Ascending aorta (tissue), 2 donors: ENCODE measurements at regions not wholly inside any gene's neighbourhood (a gene's known extent, or its start where the extent isn't known, plus 50 kb on each side); places are given as distances from the start of the nearest gene placed in this dataset.

Source experiments
- DNase-seq, 2 donors: peaks; one replicate each; pipeline ENCODE4 v3.0.0-alpha.2; 2019; ENCODE audit warnings: low spot score in 2 of 2
- H3K27ac ChIP-seq, 2 donors: fragments of 200-600 bp; sonication (generic); one replicate each; pipeline ENCODE4 v1.5.1; 2016 to 2017; ENCODE audit warnings: mild to moderate bottlenecking in 1 of 2
- H3K27me3 ChIP-seq: fragments of 200-600 bp; sonication (generic); one replicate; pipeline ENCODE4 v1.5.1; 2017
- H3K36me3 ChIP-seq, 2 donors: fragments of 200-600 bp; sonication (generic); one replicate each; pipeline ENCODE4 v1.5.1; 2016
- H3K4me1 ChIP-seq, 2 donors: fragments of 200-600 bp; sonication (generic); one replicate each; pipeline ENCODE4 v1.5.1; 2016 to 2017; ENCODE audit warnings: mild to moderate bottlenecking in 1 of 2
- H3K4me3 ChIP-seq, 2 donors: fragments of 200-600 bp; sonication (generic); one replicate each; pipeline ENCODE4 v1.5.1; 2016 to 2017; ENCODE audit warnings: mild to moderate bottlenecking in 1 of 2
- H3K9me3 ChIP-seq, 2 donors: fragments of 200-600 bp; sonication (generic); one replicate each; pipeline ENCODE4 v1.5.1; 2016
- intact Hi-C: fragments of 100-400 bp; cut with DNase I; formaldehyde crosslinking; loops from one replicate; pipeline ENCODE4 v1.15.1; 2023
- TF ChIP-seq, protein P1 (sequence below), 3 experiments: fragments of 200-600 bp in 2 of 3; fragments of 450-650 bp in 1 of 3; sonication (generic) in 2 of 3; IDR thresholded peaks; one replicate each; pipeline ENCODE4 v1.5.1; 2016 to 2019; ENCODE audit warnings: antibody characterized with exemption in 3 of 3, mild to moderate bottlenecking in 1 of 3, moderate library complexity in 1 of 3

DNA sequence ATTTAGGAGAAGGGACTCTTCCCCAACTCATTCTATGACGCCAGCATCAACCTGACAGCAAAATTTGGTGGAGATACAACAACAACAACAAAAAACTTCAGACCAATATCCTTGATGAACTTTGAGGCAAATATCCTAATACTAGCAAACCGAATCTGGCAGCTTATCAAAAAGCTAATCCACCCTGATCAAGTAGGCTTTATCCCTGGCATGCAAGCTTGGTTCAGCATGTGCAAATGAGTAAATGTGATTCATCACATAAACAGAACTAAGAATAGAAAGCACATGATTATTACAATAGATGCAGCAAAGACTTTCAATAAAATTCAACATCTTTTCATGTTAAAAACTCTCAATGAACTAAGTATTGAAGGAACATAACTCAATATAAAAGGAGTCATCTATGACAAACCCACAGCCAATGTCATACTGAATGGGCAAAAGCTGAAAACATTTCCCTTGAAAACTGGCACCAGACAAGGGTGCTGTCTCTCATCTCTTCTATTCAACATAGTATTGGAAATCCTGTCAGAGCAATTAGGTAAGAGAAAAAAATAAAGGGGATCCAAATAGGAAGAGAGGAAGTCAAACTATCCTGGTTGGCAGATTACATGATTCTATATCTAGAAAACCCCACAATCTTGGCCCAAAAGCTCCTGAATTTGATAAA is 233.3 kb downstream of the CCDC59 start:
- Histone ChIP-seq H3K27me3 (no peaks in the 10 kb centered on the region), H3K9me3 (no peaks in the 10 kb centered on the region), H3K27ac (no peak overlapping the region), H3K4me1 (no peaks in the 10 kb centered on the region), H3K4me3 (no peak overlapping the region), H3K36me3 (no peaks in the 10 kb centered on the region)
- DNase-seq = no peak
- TF ChIP-seq, protein P1, sequence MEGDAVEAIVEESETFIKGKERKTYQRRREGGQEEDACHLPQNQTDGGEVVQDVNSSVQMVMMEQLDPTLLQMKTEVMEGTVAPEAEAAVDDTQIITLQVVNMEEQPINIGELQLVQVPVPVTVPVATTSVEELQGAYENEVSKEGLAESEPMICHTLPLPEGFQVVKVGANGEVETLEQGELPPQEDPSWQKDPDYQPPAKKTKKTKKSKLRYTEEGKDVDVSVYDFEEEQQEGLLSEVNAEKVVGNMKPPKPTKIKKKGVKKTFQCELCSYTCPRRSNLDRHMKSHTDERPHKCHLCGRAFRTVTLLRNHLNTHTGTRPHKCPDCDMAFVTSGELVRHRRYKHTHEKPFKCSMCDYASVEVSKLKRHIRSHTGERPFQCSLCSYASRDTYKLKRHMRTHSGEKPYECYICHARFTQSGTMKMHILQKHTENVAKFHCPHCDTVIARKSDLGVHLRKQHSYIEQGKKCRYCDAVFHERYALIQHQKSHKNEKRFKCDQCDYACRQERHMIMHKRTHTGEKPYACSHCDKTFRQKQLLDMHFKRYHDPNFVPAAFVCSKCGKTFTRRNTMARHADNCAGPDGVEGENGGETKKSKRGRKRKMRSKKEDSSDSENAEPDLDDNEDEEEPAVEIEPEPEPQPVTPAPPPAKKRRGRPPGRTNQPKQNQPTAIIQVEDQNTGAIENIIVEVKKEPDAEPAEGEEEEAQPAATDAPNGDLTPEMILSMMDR (IDR thresholded peaks at IDR 0.05) = no peak
- intact Hi-C loops = no loop called here

DNA sequence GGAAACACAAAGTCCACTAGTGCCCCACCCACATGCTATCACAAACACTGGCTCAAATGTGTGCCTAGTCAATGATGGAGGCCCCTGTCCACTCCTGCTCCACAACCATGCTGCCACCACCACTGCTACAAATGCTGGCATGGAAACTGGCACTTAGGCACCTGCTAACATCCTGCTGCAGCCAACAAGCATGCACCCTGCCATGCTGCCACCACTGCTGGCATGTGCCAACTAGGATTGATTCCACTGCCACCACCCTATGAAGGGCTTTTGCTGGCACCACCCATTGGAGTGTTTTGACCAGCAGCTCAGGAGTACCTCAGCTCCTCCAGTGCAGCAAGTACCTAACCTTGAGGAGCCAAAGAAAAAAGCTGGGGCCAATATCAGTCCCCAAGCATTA is 236.6 kb downstream of the CCDC59 start:
- Histone ChIP-seq H3K36me3 (no peaks in the 10 kb centered on the region), H3K27ac (no peak overlapping the region), H3K27me3 (no peaks in the 10 kb centered on the region), H3K9me3 (no peaks in the 10 kb centered on the region), H3K4me1 (no peaks in the 10 kb centered on the region), H3K4me3 (no peak overlapping the region)
- intact Hi-C loops = no loop called here
- no peak for DNase-seq
- TF ChIP-seq, protein P1 (IDR thresholded peaks at IDR 0.05) = no peak

DNA sequence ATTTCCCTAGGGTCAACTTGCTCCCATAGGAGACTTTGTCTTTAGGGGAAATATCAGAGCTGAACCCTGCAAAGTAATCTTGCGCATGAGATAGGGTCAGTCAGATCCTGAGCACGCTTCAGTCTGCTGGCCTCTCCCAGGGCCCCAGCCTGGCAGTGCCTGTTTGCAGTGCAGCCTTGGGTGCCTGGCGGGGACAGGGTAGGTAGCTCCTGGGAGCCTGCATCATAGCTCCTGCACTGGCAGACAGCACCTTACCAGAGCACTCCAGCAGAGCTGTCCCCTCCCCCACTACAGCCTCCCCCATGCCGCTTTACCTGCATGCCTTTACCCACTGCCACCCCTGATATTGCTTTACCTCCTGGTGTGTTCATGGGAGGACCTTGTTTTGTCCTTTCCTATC is 237.3 kb downstream of the CCDC59 start:
- Histone ChIP-seq H3K4me1 (no peaks in the 10 kb centered on the region), H3K9me3 (no peaks in the 10 kb centered on the region), H3K4me3 (no peak overlapping the region), H3K27me3 (no peaks in the 10 kb centered on the region), H3K27ac (no peak overlapping the region), H3K36me3 (no peaks in the 10 kb centered on the region)
- no peak for DNase-seq
- intact Hi-C loops = no loop called here
- TF ChIP-seq, protein P1 (IDR thresholded peaks at IDR 0.05) = no peak

DNA sequence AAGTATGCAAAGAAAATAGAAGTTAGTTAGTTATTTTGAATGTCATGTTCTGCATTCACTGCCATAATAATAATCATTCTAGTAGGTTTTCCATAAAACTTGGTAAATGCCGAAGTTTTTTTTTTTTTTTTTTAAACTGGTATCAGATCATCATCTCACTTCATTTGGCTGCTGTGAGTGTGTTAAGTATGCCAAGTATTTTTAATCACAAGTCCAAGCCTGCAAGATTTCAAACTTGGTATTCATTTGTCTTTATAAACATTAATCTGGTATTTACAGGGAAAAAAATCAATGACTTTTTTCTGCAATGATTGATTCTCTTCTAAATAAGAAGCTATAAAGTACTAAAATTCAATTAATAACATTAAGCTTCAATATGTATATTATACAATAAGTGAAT is 248.9 kb downstream of the CCDC59 start:
- no peaks in the 10 kb centered on the region for H3K9me3 ChIP-seq
- no peaks in the 10 kb centered on the region for H3K4me1 ChIP-seq
- no peak for DNase-seq
- H3K4me3 ChIP-seq = no peak overlapping the region
- H3K36me3 ChIP-seq = no peaks in the 10 kb centered on the region
- TF ChIP-seq, protein P1 (IDR thresholded peaks at IDR 0.05) = no peak
- intact Hi-C loops = no loop called here
- no peaks in the 10 kb centered on the region for H3K27me3 ChIP-seq
- H3K27ac ChIP-seq = no peak overlapping the region

DNA sequence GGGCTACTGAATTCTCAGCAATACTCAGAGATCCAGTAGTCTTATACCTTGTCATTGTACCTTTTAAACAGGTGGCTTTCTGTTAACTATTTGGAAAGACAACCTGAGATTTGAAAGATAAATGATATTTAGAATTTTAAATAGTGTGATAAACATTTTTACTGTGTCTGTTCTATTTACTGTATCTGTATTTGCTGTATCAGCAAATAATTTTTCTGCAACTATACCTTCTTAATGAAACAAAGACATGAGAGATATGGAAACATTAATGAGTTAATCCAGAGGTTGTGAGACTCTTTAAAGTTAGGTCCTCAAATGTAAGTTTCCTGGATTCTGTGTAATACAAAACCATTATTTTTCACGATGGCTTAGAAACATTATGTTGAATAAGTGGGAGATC is 249.6 kb downstream of the CCDC59 start:
- H3K4me1 ChIP-seq = no peaks in the 10 kb centered on the region
- TF ChIP-seq, protein P1 (IDR thresholded peaks at IDR 0.05) = no peak
- intact Hi-C loops = no loop called here
- no peak overlapping the region for H3K4me3 ChIP-seq
- H3K27me3 ChIP-seq = no peaks in the 10 kb centered on the region
- DNase-seq = no peak
- no peaks in the 10 kb centered on the region for H3K36me3 ChIP-seq
- H3K9me3 ChIP-seq = no peaks in the 10 kb centered on the region
- no peak overlapping the region for H3K27ac ChIP-seq

- no peak for DNase-seq
- intact Hi-C loops = no loop called here
- TF ChIP-seq, protein P1 (IDR thresholded peaks at IDR 0.05) = no peak
Observed at GRCh38 chr12:82099216-82099615, 259.0 kb downstream of the CCDC59 start.

More at GRCh38 chr12:82099216-82099615, 259.0 kb downstream of the CCDC59 start:
- Histone ChIP-seq H3K4me1 (no peaks in the 10 kb centered on the region), H3K4me3 (no peak overlapping the region), H3K9me3 (no peaks in the 10 kb centered on the region), H3K27me3 (no peaks in the 10 kb centered on the region), H3K36me3 (no peaks in the 10 kb centered on the region), H3K27ac (no peak overlapping the region)
